ENCODE measurements at regions not wholly inside any gene's neighbourhood (a gene's known extent, or its start where the extent isn't known, plus 50 kb on each side); places are given as distances from the start of the nearest gene placed in this dataset.
"Not testable (repeated sequence)": the region's sequence is repeated elsewhere in the genome, so short reads cannot be mapped to it uniquely, and the experiment has no call there.

- no peak for DNase-seq (ENCODE audit: low read depth, low spot score)
Measured at GRCh38 chr1:166616206-166616605, 223.1 kb upstream of the POGK start.

- no peak for DNase-seq (ENCODE audit: low read depth, low spot score)
Measured at GRCh38 chr1:166626711-166627110, 212.6 kb upstream of the POGK start.

- no peak for DNase-seq (ENCODE audit: low read depth, low spot score)
Measured at GRCh38 chr1:166627558-166627957, 211.7 kb upstream of the POGK start.

GRCh38 chr1:166628259-166628658 lies 211.0 kb upstream of the POGK start:
- DNase-seq (ENCODE audit: low read depth, low spot score): no peak

- no peak for DNase-seq (ENCODE audit: low read depth, low spot score)
Measured at GRCh38 chr1:166629946-166630345, 209.3 kb upstream of the POGK start.

GRCh38 chr1:166630369-166630768 lies 208.9 kb upstream of the POGK start:
- DNase-seq (ENCODE audit: low read depth, low spot score): no peak

- no peak for DNase-seq (ENCODE audit: low read depth, low spot score)
Measured at GRCh38 chr1:166638137-166638536, 201.1 kb upstream of the POGK start.

- DNase-seq (ENCODE audit: low read depth, low spot score): not testable (repeated sequence)
Measured at GRCh38 chr1:166657228-166657627, 182.0 kb upstream of the POGK start.

GRCh38 chr1:166666790-166667189 lies 172.5 kb upstream of the POGK start:
- DNase-seq (ENCODE audit: low read depth, low spot score): not testable (repeated sequence)

- not testable (repeated sequence) for DNase-seq (ENCODE audit: low read depth, low spot score)
Measured at GRCh38 chr1:166667600-166667999, 171.7 kb upstream of the POGK start.

- DNase-seq (ENCODE audit: low read depth, low spot score): no peak
Measured at GRCh38 chr1:166671627-166672026, 167.6 kb upstream of the POGK start.

- no peak for DNase-seq (ENCODE audit: low read depth, low spot score)
Measured at GRCh38 chr1:166673722-166674121, 165.6 kb upstream of the POGK start.

GRCh38 chr1:166675213-166675612 lies 164.1 kb upstream of the POGK start:
- no peak for DNase-seq (ENCODE audit: low read depth, low spot score)

GRCh38 chr1:166676981-166677380 lies 162.3 kb upstream of the POGK start:
- no peak for DNase-seq (ENCODE audit: low read depth, low spot score)

- no peak for DNase-seq (ENCODE audit: low read depth, low spot score)
Measured at GRCh38 chr1:166679369-166679768, 159.9 kb upstream of the POGK start.

GRCh38 chr1:166682588-166682987 lies 156.7 kb upstream of the POGK start:
- no peak for DNase-seq (ENCODE audit: low read depth, low spot score)

GRCh38 chr1:166684669-166685068 lies 154.6 kb upstream of the POGK start:
- DNase-seq (ENCODE audit: low read depth, low spot score): not testable (repeated sequence)

- no peak for DNase-seq (ENCODE audit: low read depth, low spot score)
Measured at GRCh38 chr1:166685200-166685599, 154.1 kb upstream of the POGK start.

- DNase-seq (ENCODE audit: low read depth, low spot score): not testable (repeated sequence)
Measured at GRCh38 chr1:166685891-166686290, 153.4 kb upstream of the POGK start.

- DNase-seq (ENCODE audit: low read depth, low spot score): not testable (repeated sequence)
Measured at GRCh38 chr1:166690596-166690995, 148.7 kb upstream of the POGK start.

GRCh38 chr1:166691476-166691875 lies 147.8 kb upstream of the POGK start:
- DNase-seq (ENCODE audit: low read depth, low spot score): no peak

GRCh38 chr1:166692346-166692745 lies 146.9 kb upstream of the POGK start:
- no peak for DNase-seq (ENCODE audit: low read depth, low spot score)

GRCh38 chr1:166693158-166693557 lies 146.1 kb upstream of the POGK start:
- no peak for DNase-seq (ENCODE audit: low read depth, low spot score)

GRCh38 chr1:166693673-166694297 lies 145.5 kb upstream of the POGK start:
- no peak for DNase-seq (ENCODE audit: low read depth, low spot score)
